ENCODE measurements at regions not wholly inside any gene's neighbourhood (a gene's known extent, or its start where the extent isn't known, plus 50 kb on each side); places are given as distances from the start of the nearest gene placed in this dataset.

DNA sequence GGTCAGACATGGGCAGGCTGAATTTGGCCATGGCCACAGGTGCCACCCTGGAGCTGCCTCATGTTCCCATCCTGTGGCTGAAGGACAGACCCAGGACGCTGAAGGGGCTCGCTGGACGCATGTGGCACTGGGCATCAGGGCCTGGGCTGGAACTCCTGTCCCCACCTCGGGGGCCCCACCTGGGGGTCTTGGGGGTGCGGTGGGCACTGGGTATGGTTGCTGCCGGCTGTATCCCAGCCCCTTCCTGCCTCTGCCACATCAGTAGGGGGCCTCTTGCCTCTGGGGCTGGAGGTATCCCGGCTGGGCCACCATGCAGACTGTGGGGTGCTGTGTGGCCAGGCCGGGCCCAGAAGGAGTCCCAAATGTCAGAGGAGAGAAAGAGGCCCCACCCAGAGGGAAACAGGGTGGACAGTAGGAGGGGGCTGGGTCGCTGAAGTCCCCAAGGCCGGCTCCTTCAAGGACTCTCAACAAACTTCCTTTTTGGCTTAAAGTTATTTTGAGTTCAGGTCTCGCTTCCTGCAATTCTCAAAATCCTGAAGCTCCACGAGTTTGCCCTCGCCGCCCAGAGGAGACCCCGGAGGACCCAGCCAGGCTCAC, 78.7 kb downstream of the SIK1 start:
- DNase-seq = no peak

DNA sequence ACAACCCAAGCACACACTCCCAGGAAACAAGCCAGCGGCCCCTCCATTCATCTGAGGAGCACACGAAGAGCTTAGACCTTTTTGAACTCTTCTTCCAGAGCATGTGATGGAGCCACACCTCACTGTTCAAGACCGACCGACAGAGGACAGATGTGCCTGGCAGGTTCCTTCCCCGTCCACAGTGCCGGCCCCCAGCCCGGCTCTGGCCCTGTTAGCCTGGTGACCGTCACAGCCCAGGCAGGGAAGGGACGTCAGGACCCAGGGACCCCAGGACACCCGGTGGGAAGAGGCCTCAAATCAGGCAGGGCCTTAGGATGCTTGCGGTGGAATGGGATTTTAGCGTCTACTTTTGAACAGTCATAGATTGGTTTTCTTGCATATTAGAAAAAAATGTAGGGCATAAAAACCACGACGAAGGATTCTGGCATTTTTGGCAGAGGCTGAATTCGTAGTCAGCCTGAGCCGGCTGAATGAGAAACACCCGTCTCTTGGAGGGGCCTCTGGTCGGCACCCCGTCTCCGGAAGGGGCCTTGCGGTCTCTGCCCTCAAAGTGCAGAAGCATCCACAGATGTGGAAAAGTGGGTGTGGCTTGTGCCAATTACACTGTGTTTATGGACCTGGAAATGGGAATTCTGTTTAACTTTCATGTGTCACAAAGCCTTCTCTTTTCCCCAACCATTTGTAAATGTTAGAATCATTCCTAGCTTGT, 79.3 kb downstream of the SIK1 start:
- DNase-seq = no peak

DNA sequence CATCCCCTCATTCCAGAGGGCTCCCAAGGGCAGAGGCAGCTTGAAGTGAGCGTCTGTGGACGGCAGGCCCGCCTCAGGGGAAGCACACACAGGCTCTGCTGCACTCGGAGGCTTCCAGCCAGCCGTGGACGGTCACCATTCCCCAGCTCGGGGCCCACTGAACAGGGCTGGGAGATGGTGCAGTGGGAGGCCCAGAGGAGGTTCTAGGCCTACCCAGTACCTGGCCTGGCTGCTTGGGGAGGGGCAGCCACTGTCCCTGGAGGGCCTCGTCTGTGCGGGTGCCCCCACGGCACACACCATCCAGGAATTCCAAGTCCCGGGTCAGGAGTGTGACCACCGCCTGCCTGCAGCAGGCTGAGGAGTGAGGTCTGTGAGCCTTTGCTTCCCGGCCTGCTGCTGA, 80.4 kb downstream of the SIK1 start:
- no peak for DNase-seq

DNA sequence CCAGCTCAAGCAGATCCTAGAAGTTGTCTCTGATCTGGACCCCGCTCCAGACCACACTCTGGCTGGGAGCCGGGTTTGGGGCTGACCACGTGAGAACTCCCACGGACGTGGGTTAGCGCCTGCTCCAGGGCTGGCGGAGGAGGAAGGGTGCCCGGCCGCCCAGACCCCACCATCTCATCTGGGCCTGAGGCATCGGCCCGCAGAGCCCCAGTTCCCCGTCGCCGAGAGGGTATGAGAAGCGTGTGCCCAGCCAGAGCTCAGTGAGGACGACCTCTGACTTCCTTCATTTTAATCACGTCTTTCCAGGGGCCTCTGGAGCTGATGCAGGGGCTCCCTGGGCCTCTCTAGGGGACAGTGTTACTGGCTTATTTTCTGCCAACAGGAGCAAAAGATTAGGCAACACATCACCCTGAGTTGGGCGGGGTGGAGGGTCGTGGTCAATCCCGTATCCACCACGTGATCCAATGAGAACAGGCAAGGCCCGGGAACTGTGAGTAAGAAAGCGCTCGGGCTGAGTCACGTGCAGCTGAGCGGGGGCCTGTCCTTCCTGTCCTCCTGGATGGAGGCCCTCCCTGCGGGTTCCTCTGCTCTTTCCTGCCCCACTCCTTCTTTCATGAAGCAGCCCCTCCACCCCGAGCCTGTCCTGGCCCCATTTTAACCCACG, 81.1 kb downstream of the SIK1 start:
- no peak for DNase-seq

DNA sequence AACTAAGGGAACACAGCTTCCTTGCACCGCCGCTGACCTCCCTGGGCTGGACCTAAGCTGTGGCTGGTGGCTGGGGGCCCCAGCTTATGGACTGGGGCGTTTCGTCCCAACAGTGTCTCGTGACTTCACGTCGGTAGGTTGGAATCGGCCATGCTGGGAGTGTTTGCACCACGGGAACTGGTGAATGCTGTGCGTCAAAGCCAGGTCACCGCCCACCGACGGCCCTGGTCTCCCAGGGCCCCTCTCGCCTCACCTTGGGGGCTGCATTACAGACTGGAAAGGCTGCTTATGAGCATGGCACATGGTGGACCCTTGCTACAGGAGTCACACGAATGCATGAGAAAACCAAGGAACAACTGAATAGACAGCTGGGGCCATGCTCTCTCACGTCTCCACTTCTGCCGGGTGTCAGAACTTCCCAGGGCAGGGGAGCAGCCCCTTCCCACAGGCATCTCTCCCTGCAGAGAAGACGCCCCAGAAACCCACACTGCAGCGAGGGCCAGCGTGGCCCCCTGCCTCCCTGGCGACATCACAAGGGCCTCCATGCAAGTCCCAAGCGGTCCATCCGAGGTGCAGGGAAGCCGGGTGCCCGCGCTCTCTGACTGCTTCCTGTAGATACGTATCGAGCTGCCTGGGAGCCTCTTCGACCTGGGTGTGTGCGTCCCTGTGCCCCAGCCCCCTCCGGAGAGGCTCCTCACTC, 81.7 kb downstream of the SIK1 start:
- no peak for DNase-seq

DNA sequence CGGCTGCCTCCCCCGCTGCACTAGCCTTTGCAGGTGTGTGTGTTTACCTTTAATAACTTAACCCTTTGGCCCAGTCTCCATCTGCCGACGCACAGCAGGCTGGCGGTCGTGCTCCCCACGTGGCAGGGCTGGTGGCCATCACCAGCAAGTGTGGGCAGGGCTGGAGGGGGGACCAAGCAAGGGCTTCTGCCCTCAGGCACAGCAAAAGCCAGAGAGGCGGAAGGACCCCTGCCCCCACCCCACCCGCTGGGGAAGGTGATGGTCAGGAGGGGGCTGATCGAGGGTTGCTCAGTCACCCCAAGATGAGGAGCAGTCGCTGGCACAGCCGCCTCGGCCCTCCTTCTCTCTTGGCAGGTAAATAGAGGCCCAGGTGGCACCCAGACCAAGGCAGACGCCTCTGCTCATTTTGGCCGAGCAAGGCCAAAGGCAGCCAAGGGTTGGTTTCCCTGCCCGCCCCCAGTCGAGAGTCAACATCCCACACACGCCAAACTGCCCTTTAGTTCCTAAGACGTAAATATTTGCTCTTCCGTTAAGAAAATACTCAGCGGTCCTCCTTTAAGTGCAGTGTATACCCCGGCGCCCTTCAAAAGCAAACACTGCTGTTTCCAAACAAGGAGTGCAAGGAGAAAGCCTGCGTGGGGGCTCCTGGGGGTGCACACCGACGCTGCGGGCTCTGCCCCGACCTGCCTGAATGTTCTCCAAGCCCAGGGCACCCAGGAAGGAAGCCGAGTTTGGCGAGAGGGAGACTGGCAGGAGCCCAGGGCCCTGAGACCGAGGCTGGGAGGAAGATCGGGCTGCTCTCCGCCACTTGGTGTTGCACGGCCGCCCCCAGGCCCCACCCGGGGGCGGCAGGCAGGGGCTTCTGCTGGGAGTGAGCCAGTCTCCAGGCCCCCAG, 82.7 kb downstream of the SIK1 start:
- no peak for DNase-seq

DNA sequence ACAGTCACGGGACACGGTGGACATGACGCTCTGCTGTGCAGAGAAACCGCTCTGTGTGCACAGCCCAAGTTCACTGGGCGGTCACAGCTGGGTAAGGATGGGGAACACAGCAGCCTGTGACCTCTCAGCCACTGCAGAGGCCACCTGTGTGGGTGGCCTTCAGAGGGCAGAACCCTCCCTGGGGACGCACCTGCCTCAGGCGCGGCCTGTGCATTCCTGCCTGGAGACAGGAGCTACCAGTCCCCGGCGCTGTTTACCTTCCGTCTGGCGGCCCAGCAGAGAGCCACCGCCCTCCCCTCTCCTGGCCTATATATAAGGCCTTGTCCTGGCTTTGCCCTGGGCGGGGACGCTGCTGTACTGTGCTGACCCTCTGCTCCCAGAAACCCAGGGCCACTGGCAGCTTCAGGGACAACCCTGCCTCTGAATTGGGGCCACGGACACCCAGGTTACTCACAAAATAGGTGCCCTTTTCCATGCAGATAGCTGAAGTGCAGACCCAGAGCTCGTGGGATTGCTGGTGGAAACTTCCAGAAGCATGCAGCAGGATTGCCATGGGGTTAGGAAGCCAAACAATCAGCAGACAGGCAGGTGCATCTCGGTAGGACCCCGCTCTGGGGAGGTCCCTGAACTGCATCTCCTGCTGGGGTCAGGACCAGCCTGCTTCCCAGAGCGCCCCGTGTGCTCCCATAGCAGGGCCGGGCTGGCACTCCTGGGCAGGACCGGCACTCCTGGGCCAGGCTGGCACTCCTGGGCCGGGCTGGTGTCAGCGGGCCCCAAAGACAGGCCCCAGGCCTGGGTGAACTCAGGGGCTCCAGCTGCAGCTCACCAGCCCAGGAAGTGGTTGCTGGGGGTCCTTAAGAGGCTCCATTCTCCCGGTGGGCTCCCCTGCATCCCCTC, 83.6 kb downstream of the SIK1 start:
- no peak for DNase-seq

DNA sequence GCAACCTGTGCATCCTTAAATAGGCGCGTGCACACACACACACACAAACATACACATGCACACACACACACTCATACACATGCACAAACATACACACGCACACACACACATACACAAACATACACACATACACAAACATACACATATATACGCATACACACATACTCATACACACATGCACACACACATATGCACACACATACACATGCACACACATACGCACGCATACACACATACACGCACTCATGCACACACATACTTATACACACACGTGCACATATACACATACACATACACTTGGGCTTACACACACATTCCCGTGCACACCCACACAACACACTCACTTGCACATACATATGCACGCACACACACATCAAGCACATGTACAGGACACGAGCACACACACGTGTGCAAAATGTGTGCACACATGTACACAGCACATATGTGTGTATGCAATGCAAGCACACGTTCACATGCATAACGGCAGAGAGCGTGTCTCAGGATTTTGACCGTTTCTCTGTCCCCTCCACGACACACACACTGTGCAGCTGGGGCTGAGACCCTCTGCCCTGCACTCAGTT, 84.5 kb downstream of the SIK1 start:
- no peak for DNase-seq

DNA sequence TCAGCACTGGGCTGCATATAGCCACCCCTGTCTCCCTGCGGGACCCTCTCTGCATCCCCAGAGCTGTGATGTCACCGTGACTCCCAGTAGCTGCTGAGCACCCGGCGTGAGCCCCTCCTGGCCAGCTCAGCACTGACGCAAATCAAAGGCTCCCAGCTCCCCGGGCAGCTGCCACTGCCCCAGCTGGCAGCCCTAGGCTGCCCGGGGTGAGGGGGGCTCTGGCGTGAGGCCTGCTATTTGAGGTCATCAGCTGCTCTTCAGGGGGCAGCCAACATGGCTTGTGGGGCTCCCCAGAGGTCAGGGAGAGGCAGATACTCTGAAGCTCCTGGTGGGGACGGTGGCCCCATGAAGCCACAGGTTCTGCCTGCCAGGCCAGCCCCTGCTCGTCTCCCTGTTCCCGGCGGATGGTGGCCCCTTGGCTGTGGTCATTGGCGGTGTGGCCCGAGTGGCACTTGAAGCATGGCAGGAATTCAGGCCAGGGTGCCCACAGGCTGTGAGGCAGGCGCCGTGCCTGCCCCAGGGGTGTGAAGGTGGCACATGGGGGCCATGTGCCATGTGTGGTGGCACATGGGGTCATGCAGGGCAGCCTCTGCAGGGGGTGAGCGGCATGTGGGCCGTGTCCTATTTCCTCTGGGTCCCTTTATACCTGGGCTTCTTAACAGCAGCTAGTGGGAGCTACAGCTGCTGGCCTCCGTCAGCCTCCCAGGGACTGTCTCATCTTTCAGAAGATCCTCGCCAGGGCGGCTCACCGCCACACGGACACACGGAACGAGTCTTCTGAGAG, 85.4 kb downstream of the SIK1 start:
- no peak for DNase-seq

DNA sequence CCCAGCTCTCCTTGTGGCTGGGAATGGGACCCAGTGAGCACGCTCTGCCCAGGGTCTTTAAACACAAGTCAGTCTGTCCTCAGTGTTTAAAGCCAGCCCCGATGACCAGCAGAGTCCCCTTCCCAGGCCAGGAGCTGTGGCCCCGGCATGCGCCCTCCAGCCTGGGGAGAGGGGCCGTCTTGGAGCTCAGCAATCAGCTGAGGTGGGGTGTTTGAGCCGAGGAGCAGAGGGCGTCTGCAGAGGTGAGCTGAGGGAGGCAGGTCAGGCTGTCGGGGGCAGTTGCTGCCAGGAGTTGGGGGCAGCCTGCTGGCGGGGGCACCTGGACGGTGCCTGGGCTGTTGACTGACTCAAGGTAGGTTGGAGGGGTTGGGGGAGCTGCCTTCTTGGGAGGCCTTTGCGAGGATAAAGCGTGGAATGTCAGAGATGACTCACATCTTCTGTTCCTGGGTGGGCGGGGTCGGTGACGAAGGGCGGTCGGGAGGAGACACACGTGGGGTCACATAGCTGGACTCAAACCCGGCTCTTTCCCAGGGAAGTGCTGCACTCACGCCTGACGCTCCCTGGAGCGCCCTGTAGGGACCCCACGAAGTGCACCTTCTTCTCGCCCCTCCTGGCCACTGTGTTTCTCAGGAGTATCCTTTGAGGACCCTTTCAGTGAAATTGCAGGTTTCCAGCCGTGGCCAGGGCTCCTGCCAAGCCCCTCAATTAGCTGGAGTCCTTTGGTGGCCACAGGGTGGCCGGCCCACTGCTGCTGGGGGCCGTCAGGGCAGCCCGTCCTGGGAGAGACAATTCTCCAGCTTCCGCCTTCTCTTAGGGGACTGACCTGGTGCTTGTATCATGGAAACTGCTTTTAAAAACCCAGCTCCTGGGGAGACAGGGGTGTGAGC, 86.2 kb downstream of the SIK1 start:
- no peak for DNase-seq

DNA sequence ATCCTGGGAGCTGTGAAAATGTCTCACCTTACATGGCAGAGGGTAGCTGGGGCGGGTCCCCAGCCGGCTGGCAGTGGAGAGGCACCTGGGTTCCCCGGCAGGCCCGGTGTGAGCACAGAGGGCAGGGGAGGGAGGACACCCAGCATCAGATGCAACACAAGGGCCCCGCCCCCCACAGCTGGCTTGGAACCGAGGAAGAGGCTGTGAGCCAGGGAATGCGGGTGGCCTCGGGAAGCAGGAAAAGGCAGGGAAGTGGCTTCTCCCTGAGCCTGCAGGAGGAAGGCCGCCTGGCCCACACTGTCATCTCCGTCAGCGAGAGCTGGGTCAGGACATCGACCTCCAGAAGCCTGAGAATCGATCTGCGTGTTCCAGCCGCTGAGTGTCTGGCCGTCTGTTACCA, 87.3 kb downstream of the SIK1 start:
- no peak for DNase-seq

DNA sequence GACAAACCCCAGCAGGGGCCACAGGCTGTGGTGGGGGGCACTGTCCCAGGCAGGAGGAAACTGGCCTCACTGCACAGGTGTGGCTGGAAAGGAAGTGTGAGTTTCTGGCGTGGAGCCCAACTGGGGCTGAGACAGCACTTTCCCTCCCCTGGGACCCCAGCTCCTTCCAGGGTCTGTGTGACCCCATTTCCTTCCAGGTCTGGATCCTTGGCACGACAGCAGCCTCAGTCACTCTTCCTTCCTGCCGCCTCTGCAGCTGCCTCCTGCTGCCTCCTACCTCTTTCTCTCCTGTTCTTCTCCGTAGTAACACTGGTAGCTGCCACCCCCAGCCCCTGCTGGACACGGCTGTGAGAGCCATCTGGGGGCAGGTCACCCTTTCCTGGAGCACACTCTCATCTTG, 88.0 kb downstream of the SIK1 start:
- DNase-seq = no peak

DNA sequence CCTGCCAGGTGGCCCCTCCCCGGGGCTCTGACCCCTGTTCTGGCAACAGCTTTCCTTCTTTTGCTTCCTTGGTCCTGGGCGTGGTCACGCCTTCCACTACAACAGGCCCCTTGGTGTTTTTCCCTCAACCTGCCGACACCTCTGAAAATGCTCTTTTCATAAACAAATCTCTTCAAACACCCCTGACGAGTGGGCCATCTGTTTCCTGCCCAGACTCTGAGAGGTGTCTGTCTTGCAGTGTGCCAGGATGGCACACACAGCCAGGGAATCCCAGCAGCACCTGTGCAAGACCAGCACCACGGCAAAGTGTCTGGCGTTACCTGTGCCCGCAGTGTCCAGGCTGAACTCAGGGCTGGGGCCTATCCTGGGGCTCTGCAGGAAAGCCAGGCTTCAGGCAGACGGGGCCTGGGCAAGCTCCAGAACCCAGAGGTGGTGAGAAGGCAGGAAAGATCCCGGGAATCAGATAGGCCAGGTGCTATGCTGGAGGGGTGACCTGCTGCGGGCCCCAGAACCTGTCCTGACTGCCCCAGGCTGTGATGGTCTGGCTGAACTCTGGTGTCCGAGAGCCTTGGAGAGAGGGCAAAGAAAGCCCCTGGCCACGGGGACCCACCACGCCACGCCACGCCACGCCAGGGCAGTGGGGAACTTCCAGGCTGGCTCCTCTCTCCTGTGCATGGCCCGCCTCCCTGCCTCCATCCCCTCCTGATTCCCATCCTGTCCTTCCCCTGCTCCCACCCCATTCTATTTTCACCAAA, 88.9 kb downstream of the SIK1 start:
- no peak for DNase-seq

DNA sequence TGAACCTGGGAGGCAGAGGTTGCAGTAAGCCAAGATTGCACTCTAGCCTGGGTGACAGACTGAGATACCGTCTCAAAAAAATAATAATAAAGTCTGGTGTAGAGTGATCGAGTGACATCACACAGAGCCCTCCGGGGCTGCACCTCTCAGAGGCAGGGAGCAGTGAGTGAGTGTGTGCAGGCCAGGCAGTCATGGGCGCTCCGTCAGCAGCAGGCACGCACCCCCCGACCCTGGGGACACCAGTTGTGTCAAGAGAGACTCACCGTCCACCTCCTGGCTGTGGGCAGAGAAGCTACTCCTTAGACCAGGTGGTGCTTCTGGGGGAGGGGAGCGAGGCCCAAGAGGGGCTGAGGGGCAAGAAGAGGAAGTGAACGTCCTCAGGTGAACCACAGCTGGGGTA, 91.8 kb downstream of the SIK1 start:
- DNase-seq = no peak

DNA sequence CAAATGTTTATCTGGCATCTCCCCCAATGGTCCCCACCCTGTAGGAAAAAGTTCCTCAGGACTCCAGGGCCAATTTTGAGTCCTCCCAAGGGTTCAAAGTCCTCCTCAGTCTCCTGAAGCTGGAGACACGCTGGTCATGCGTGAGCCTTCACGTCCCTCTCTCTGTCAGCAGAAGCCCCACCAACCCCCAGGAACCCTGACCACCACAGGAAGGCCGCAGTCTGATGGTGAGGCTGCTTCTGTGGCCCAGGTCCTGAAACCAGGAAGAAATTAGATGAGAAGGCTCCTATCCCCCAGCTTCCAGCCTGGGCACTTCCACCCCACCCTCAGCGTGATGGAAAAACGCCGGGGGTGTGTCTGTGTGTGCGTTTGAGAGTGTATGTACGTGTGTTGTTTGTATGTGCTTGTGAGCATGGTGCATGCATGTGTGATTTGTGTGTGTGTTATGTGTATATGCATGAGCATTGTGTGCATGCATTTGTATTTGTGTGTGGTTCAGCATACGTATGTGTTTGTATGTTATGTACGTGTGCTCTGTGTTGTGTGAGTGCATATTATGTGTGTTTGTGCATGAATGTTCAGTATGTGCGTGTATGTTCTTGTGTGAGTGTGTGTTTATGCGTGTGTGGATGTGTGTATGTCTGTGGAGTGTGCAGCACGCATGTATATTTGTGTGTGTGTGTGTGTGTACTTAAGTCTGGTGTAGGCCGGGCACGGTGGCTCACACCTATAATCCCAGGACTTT, 92.5 kb downstream of the SIK1 start:
- DNase-seq = no peak

DNA sequence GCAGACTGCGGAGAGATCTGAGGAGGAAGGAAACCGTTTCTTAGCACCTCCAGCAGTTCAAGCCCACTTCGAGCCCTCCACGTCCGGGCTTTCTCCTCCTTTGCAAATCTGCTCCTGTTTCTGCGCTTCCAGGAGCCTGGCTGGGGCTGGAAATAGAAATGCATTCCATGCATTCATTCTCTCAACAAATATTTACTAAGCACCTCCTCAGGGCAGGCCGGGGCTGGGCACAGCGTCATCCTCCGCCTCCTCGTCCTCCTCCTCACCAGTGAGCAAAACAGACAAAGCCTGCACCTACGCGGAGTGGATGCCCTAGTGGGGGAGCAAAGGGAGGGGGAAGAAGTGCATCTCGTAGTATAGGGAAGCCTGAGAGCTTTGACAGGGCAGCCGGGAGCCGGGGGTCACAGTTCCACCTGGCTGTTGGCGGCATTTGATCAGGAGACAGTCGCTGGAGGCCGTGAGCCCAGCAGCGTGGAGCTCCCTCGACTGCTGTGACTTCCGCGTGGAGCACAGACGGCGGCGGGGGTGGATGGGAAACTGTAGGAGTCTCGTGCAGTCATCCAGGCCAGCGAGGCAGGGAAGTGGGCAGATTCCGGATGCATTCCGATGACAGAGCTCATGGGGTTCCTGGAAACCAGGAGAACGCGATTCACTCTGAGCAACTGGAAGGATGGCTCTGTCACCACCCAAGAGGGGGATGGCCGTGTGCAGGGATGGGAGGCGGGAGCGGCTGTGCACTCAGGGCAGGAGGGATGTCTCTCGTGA, 93.5 kb downstream of the SIK1 start:
- DNase-seq = peak in 1 of 2 experiments; percentile 12

DNA sequence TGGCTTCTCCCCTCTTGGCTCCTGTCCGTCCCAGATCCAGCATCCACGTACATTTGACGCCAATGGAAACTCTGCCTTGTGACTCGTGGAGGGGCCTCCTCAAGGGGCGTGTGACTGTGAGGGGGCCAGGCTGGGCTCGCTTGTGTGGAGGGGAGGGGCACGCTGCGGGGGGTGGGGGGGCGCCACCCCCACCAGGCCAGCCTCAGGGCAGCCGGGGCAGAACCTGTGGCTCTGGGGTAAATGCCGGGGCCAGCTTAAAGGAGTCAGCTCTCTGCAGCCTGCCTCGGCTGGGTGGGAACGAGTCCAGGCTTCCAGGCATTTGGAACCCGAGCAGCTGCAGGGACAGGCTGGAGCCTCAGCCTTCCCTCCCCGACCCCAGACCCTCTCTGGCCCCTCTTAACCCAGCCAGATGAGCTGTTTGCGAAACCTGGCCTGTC, 94.1 kb downstream of the SIK1 start:
- no peak for DNase-seq

Measured in stimulated activated CD4-positive, alpha-beta T cell treated with anti-CD3 and anti-CD28 coated beads, Interleukin-4, amount 100 ng/mL, for 4 hours (primary cell).